Spleen (tissue), 7 donors: ENCODE measurements at regions not wholly inside any gene's neighbourhood (a gene's known extent, or its start where the extent isn't known, plus 50 kb on each side); places are given as distances from the start of the nearest gene placed in this dataset.

ENCODE experiments used
- POLR2A ChIP-seq, 3 donors: fragments of 450-650 bp; IDR thresholded peaks; one replicate each; pipeline ENCODE4 v1.5.1; 2017; ENCODE audit warnings: antibody characterized with exemption in 3 of 3, mild to moderate bottlenecking in 1 of 3
- TF ChIP-seq, protein P1 (sequence below), 11 experiments: fragments of 200-600 bp in 7 of 11; fragments of 450-650 bp in 4 of 11; sonication (generic) in 4 of 11; IDR thresholded peaks in 8 of 11; conservative IDR thresholded peaks in 3 of 11; 1 replicate in 7 of 11; 2 replicates in 4 of 11; pipeline versions ENCODE4 v1.4.0 to v1.8.0; 2016 to 2021; ENCODE audit warnings: antibody characterized with exemption in 11 of 11, inconsistent platforms in 4 of 11, mild to moderate bottlenecking in 1 of 11
- donor health status: DM: no; HTN: no; CAD: no; lungs with moderate emphysema.
- donor health status: DM: no; HTN: no; CAD: no.
- donor health status: DM: no; HTN: no; CAD: no.

DNA sequence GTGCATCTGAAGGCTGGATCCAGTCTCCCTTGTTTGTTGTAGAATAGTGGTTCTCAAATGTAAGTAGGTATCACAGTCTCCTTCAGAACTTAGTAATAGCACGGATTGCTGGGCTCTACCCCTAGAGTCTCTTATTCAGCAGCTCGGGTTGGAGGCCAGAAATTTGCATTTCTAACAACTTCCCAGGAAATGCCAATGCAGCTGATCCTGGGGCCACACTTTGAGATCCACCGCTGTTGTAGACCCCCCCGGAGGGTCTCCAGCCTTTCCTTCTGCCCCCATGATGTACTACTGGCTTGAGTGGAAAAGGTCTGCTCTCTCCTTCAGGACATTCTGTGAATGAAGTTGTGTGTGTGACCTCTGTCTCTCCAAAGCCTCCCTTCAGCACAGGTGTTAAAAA, 153.8 kb upstream of the CTNNB1 start:
- TF ChIP-seq POLR2A (IDR thresholded peaks at IDR 0.05), result no peak
- TF ChIP-seq, protein P1, sequence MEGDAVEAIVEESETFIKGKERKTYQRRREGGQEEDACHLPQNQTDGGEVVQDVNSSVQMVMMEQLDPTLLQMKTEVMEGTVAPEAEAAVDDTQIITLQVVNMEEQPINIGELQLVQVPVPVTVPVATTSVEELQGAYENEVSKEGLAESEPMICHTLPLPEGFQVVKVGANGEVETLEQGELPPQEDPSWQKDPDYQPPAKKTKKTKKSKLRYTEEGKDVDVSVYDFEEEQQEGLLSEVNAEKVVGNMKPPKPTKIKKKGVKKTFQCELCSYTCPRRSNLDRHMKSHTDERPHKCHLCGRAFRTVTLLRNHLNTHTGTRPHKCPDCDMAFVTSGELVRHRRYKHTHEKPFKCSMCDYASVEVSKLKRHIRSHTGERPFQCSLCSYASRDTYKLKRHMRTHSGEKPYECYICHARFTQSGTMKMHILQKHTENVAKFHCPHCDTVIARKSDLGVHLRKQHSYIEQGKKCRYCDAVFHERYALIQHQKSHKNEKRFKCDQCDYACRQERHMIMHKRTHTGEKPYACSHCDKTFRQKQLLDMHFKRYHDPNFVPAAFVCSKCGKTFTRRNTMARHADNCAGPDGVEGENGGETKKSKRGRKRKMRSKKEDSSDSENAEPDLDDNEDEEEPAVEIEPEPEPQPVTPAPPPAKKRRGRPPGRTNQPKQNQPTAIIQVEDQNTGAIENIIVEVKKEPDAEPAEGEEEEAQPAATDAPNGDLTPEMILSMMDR (IDR thresholded peaks at IDR 0.05 in 8 of 11, conservative IDR thresholded peaks at IDR 0.05 in 3 of 11), result no peak
